ENCODE measurements at regions not wholly inside any gene's neighbourhood (a gene's known extent, or its start where the extent isn't known, plus 50 kb on each side); places are given as distances from the start of the nearest gene placed in this dataset.
"Not testable (repeated sequence)": the region's sequence is repeated elsewhere in the genome, so short reads cannot be mapped to it uniquely, and the experiment has no call there.

GRCh38 chr20:52306477-52306876 lies 114.9 kb upstream of the ZFP64 start:
- TF ChIP-seq CTCF (IDR thresholded peaks at IDR 0.05) = no peak
- Mint-ChIP-seq H3K36me3 (ENCODE audit: low read depth) (no peaks in the 10 kb centered on the region), H3K27me3 (ENCODE audit: low read depth, poor library complexity) (peaks cover 13% of the 10 kb centered on the region), H3K4me1 (peaks cover 24% of the 10 kb centered on the region), H3K9me3 (no peaks in the 10 kb centered on the region), H3K27ac (no peak overlapping the region), H3K4me3 (no peak overlapping the region)
- no peak for DNase-seq

- H3K27ac Mint-ChIP-seq = no peak overlapping the region
- no peak overlapping the region for H3K4me3 Mint-ChIP-seq
Measured at GRCh38 chr20:52305858-52306257, 114.3 kb upstream of the ZFP64 start.

GRCh38 chr20:52305024-52305645 lies 113.6 kb upstream of the ZFP64 start:
- Mint-ChIP-seq H3K27ac (no peak overlapping the region), H3K4me1 (peaks cover 13% of the 10 kb centered on the region), H3K9me3 (no peaks in the 10 kb centered on the region), H3K36me3 (ENCODE audit: low read depth) (no peaks in the 10 kb centered on the region), H3K4me3 (no peak overlapping the region), H3K27me3 (ENCODE audit: low read depth, poor library complexity) (peaks cover 13% of the 10 kb centered on the region)
- no peak for TF ChIP-seq CTCF (IDR thresholded peaks at IDR 0.05)
- no peak for DNase-seq

More at GRCh38 chr20:52305858-52306257, 114.3 kb upstream of the ZFP64 start:
- no peaks in the 10 kb centered on the region for H3K36me3 Mint-ChIP-seq (ENCODE audit: low read depth)
- peaks cover 18% of the 10 kb centered on the region for H3K4me1 Mint-ChIP-seq
- peaks cover 13% of the 10 kb centered on the region for H3K27me3 Mint-ChIP-seq (ENCODE audit: low read depth, poor library complexity)
- no peak for TF ChIP-seq CTCF (IDR thresholded peaks at IDR 0.05)
- DNase-seq = no peak
- no peaks in the 10 kb centered on the region for H3K9me3 Mint-ChIP-seq

GRCh38 chr20:52303281-52303950 lies 111.8 kb upstream of the ZFP64 start:
- no peak overlapping the region for H3K27ac Mint-ChIP-seq
- no peak for TF ChIP-seq CTCF (IDR thresholded peaks at IDR 0.05)

DNA sequence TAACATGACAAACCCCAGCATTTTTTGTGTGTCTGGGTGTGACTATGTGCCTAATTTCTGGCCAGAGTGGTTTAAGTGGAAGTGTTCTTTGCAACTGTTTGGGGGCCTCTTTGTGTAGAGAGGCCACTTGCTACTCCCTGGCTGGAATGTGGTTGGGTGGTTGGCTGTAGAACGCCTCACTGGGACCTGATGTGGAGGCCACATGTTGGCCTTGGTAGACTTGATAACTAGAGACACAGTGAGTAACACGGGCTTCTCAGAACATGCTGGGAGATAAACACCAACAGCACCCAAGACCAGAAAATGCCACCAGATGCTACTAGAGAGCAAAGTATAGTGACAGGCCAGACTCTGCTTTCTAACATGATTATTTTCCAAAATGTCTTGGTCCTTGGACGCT lies 111.2 kb upstream of the ZFP64 start:
- H3K9me3 Mint-ChIP-seq = peaks cover 4% of the 10 kb centered on the region
- H3K36me3 Mint-ChIP-seq (ENCODE audit: low read depth) = no peaks in the 10 kb centered on the region
- no peak overlapping the region for H3K4me3 Mint-ChIP-seq
- H3K27ac Mint-ChIP-seq = no peak overlapping the region
- no peaks in the 10 kb centered on the region for H3K4me1 Mint-ChIP-seq
- no peak for TF ChIP-seq CTCF (IDR thresholded peaks at IDR 0.05)
- H3K27me3 Mint-ChIP-seq (ENCODE audit: low read depth, poor library complexity) = peaks cover 9% of the 10 kb centered on the region
- no peak for DNase-seq

More at GRCh38 chr20:52303281-52303950, 111.8 kb upstream of the ZFP64 start:
- H3K4me1 Mint-ChIP-seq = no peaks in the 10 kb centered on the region
- H3K36me3 Mint-ChIP-seq (ENCODE audit: low read depth) = no peaks in the 10 kb centered on the region
- no peak for DNase-seq
- no peaks in the 10 kb centered on the region for H3K9me3 Mint-ChIP-seq
- peaks cover 9% of the 10 kb centered on the region for H3K27me3 Mint-ChIP-seq (ENCODE audit: low read depth, poor library complexity)
- no peak overlapping the region for H3K4me3 Mint-ChIP-seq

- not testable (repeated sequence) for H3K27ac Mint-ChIP-seq; H3K9me3 Mint-ChIP-seq; H3K4me3 Mint-ChIP-seq; H3K27me3 Mint-ChIP-seq (ENCODE audit: low read depth, poor library complexity); DNase-seq; H3K4me1 Mint-ChIP-seq; H3K36me3 Mint-ChIP-seq (ENCODE audit: low read depth)
Measured at GRCh38 chr20:52302051-52302450, 110.5 kb upstream of the ZFP64 start.

Data from nephron progenitor cell (in vitro differentiated cells).